ENCODE measurements at regions not wholly inside any gene's neighbourhood (a gene's known extent, or its start where the extent isn't known, plus 50 kb on each side); places are given as distances from the start of the nearest gene placed in this dataset.

DNA sequence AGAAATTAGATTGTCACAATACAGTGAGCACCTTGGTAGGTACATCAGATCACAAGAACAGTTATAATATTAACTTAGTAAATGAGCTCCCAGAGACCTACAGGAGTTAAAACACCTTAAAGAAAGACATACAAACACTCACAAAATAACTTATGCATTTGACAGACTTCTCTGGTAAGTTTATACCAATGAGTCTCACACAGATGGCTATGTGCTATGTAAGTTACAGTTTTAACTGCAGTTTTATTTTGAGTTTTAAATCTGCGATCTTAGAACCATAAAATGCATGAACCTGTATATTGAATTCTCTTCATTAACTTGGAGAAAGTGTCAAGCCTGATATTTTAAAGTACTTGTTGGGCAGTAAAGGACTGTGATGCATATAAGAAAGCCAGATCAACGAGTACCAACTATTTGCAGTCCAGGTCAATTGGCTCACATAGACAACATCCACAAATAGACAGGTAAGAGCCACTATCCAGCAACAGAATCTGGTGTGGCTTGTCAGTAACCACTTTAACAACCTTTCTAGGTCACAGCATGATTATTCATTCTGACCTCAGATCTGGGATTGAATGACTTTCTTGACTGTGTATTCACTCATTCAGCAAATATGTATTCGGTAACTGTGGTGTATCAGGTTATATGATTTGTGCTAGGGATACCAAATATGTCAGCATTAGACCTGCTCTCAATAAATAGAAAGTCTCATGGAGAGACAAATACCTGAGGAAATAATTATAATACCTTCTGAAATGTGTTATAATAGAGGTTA, 856.6 kb upstream of the MGAT4C start:
- TF ChIP-seq POLR2A (IDR thresholded peaks at IDR 0.05; ENCODE audit: low read depth, low read length) (no peak), POLR2AphosphoS5 (IDR thresholded peaks at IDR 0.05; ENCODE audit: low read depth, low read length) (no peak), TAF1 (IDR thresholded peaks at IDR 0.05; ENCODE audit: low read depth, low read length) (no peak), PAX5 (IDR thresholded peaks at IDR 0.05; ENCODE audit: insufficient read depth, low read length, severe bottlenecking) (no peak)

Measured in GM12891 (cell line).